NCI-H524 treated with DMSO at 0.1 percent for 48 hours (cell line): ENCODE measurements at regions not wholly inside any gene's neighbourhood (a gene's known extent, or its start where the extent isn't known, plus 50 kb on each side); places are given as distances from the start of the nearest gene placed in this dataset.

Experiments used
- DNase-seq: peaks from one replicate; lab custom pipeline; 2025; lab: John Stamatoyannopoulos, UW

GRCh38 chr5:61687371-61687770 is 355.3 kb downstream of the ZSWIM6 start:
- no peak for DNase-seq

- no peak for DNase-seq
Measured at GRCh38 chr5:61689153-61689846, 357.2 kb downstream of the ZSWIM6 start.

GRCh38 chr5:61697809-61698558 is 365.9 kb downstream of the ZSWIM6 start:
- no peak for DNase-seq

DNA sequence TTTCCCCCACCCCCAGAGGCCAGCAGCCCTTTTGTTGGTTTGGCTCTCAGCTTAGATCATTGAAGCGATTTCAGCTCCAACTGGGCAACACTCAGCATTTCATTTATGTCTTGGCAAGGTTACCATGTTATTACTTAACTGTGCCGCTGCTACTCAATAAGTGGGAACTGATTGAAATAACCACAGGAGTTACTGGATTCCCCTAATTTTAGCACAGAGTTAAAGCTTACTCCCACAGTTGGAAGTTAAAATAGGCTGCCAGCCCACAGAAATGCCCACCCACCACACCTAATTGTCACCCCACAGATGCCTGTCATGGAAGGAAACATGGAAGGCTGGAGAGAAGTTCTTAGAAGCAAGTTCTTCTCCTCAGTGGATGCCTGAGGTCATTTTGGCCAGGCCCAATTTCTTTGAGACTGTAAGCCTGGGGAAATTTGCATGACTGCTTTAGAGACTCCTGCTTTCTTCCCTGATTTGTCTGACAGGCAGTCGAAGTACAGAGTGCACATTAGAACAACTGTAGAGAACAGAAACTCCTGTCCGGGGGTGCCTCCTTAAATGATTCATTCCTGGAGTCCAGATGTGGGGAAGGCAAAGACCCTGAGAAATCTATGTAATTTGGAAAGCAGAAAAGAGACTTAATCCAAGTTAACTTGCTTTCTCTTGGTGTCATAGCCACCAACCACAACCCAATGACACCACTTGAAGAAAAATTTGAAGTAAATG is 370.0 kb downstream of the ZSWIM6 start:
- no peak for DNase-seq

GRCh38 chr5:61702784-61703183 is 370.7 kb downstream of the ZSWIM6 start:
- no peak for DNase-seq

DNA sequence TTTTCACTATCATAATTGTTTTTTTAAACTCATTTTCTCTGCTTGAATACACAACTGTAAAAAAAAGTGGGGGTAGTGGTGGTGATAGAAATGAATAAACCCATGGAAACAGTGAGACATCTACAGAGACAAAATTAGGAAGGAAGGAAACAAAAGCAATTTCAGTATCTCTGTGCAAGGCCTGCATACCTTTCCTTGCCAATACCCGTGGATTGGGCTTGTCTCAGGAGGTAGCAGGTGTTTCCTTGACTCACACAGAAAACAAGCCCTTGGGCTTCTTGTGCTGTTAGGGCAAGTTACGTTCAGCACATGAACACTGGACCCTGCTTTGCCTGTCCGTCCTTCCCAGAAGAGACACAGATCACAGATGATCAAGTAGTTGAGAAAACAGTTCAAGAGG is 372.2 kb downstream of the ZSWIM6 start:
- no peak for DNase-seq

GRCh38 chr5:61706751-61707150 is 374.7 kb downstream of the ZSWIM6 start:
- no peak for DNase-seq

GRCh38 chr5:61719124-61719523 is 387.1 kb downstream of the ZSWIM6 start:
- no peak for DNase-seq

DNA sequence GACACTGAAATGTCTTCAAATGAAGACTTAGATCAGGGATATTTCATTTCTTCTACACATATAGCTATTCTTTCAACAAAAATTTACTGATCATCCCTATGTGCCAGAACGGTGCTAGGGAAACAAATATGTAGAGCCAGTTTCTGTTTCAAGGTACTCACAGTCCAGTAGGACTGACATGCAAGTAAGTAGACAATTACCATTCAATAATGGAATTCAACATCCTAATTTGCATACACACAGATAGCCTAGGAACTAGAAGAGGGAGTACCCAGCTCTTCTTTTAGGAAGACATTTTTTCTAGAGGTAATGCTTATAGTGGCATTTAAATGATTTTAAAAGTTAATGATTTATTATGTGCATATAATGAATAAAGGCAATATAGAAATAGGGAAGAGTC is 388.8 kb downstream of the ZSWIM6 start:
- DNase-seq = no peak

DNA sequence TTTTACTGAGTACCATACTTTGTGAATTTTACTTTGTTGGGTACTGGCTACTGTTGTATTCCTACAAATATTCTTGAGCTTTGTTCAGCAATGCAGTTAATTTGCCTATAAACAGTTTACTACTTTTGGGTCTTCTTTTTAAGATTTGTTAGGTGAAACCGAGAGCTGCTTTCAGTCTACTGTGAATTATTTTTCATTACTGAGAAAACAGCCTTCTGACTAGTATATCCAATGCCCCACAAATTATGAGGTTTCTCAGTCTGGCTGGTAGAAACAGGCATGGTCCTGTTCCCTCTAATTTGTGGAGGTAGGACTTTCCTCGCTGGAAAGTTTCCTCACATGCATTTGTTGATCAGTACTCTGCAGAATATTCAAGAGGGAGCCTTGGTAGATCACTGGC is 392.0 kb downstream of the ZSWIM6 start:
- DNase-seq = no peak

- no peak for DNase-seq
Measured at GRCh38 chr5:61728287-61728686, 396.2 kb downstream of the ZSWIM6 start.

DNA sequence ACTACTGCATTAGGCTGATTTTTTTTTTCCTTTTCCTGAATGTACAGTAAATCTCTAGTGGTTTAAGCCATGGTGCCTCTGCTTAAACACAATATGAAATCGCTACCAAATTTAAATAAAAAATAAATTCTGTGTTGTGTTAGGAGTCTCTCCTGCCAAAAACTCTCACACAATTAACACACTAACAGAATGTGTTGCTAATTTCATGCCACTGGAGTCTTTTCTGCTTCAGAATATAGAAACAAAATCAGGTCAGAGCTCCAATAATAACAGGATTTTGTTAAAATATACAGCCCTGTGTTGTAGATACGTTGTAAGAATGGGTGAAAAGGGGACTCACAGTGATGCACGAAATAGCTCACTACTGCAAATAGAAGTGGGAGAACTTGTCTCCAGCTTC is 398.8 kb downstream of the ZSWIM6 start:
- DNase-seq = no peak

DNA sequence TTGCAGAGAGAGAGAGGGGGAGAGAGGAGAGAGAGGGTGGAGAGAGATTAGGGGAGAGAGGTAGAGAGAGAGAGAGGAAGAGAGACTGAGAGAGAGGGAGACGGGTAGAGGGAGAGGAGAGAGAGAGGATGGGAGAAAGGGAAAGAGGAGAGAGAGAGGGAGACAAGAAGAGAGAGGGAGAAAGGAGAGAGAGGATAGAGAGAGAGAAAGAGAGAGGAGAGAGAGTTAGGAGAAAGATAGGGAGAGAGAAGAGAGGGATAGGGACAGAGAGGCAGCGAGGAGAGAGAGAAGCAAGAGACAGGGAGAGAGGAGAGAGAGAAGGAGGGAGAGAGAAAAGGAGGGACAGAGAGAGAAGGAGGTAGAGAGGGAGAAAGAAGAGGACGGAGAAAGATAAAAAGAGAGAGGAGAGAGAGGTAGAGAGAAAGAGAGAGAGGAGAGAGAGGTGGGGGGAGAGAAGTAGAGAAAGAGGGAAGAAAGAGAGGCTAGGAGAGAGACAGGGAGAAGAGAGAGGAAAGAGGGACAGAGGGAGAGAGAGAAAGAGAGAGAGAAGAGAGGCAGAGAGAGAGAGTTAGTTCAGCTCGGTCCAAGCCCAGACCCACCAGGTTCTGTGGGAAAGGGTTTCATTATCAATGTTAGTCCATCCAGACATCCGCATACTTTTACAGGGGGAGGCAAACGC is 399.3 kb downstream of the ZSWIM6 start:
- no peak for DNase-seq

DNA sequence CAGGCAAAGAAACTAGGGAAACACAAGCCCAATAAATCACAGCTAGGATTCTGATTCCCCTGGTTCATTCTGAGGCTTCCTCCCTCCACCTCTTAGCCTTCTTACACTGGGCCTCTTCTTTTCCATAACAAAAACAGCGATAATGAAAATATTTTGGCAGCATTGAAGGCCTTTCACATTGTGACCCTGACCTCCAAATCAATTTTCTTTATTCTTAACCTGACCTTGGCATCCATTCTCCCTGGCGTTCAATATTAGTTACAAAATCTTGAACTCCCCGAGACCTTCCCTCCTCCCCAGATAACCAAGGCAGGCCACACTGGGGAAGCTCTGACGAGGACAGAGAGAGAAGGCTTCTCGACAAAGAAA is 399.9 kb downstream of the ZSWIM6 start:
- DNase-seq = no peak

DNA sequence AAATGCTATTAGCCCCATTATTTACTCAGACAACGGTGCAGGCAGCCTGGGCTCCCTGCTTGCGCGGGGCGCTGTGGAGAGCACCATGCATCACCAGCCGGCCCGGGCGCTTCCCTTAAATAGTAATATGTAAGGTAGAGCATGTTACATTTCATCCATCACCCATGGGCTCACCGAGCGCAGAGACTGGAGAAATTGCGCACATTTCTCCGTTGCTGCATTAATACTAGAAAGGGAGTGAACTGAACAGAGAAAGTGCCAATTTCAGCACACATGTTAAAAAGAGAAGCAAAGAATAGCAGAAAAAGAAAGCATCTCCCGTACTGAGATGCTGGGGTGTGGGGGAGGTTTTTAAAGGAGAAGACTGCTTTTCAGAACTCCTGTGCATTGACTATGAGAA is 400.3 kb downstream of the ZSWIM6 start:
- no peak for DNase-seq

- DNase-seq = no peak
Measured at GRCh38 chr5:61732796-61733195, 400.7 kb downstream of the ZSWIM6 start.

GRCh38 chr5:61734001-61734400 is 401.9 kb downstream of the ZSWIM6 start:
- no peak for DNase-seq

DNA sequence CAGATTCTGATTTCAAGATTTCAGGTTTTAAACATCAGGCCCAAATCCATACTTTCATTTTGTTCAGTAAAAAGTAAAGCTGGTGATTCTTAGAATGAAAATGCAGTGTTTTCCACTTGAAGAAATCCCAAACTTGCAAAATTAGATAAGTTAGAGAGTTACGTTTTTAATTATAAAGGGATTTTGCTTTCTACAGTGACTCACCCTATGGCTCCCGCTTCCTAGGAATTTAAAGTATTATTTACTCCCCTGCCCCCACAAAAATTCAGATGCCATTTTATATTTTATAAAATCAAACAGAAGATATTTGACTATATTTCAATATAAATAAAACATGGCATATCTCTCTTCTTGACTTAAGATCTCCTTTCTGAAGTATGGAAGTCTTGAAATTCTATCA is 402.9 kb downstream of the ZSWIM6 start:
- DNase-seq = no peak

DNA sequence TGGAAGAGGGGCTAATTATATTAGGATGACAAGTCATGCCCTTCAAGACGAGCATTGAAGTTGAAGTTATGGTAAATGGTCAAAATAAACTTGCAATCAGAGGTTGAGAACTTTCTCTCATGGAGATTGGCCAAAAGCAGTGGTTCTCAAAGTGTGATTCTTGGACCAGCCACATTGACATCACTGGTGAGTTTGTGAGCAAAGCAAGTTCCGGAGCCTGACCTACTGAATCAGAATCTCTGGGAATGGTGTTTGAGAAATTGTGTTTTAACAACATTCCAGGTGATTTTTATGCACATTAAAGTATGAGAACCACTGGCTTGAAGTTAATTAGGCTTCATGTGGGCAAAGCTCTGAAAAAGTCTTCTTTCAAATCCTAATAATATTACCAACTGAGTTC is 403.5 kb downstream of the ZSWIM6 start:
- no peak for DNase-seq

DNA sequence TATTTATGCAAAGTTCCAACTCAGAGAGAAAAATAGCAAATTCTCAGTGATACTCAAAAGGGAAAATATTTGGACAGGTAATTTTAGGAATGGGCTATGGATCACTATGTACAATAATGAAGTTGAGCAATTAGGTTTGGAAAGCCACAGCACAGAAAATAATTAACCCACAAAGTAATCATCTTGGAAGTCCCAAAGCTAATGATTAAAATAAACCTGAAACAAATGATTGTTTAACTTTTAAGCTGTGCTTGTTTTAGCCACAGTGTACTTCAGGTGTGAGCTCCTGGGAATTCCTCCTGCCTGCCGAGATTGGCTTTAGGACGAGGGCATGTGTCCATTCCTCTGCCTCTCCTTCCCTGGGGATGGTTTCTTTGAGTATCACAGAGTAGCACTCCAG is 403.9 kb downstream of the ZSWIM6 start:
- no peak for DNase-seq

DNA sequence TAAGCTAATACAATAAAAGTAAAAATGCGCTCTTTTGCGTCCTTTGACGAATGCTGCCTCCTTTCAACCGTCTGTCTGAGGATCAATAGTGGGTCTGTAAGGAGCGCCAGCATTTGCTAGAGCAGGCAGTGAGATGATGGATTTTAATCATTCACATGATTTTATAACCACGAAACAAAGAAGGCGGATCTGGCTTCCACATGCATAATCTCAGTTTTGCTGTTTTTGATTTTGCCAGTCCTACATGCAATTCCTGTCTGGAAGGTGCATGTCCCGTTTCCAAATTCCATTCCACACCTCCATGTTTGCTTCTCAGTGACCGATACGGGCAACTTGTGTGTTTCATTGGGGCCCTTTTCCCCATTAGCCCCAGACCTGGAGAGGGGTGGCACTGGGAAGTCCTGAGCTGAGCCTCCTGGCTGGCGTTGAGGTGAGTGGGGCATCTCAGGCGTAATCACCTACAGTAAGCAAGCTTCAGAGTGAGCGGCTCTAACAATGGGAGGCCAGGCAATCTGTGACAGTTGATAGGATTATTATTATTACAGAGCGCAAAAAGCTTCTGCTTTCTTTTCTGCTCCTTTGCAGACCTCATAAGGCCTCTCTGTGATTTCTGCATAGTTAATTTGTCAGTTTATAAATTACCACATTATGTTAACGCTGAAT is 405.4 kb downstream of the ZSWIM6 start:
- DNase-seq = no peak

GRCh38 chr5:61737964-61738340 is 405.9 kb downstream of the ZSWIM6 start:
- DNase-seq = no peak
